ENCODE measurements at regions not wholly inside any gene's neighbourhood (a gene's known extent, or its start where the extent isn't known, plus 50 kb on each side); places are given as distances from the start of the nearest gene placed in this dataset.

GRCh38 chr6:146894624-146895023, 295.9 kb downstream of the ADGB start:
- no peak overlapping the region for H3K27ac ChIP-seq
- intact Hi-C loops (cut with DNase I), result no loop called here
- H3K9ac ChIP-seq (ENCODE audit: low read depth in 2 of 2, low read length in 2 of 2), result no peak overlapping the region
- H3K36me3 ChIP-seq, result no peaks in the 10 kb centered on the region
- DNase-seq, result no peak
- H3K4me1 ChIP-seq, result no peaks in the 10 kb centered on the region
- no peaks in the 10 kb centered on the region for H3K27me3 ChIP-seq
- TF ChIP-seq CTCF (IDR thresholded peaks at IDR 0.05), result no peak
- no peaks in the 10 kb centered on the region for H3K9me3 ChIP-seq
- no peak overlapping the region for H3K4me3 ChIP-seq

- H3K9ac ChIP-seq (ENCODE audit: low read depth in 2 of 2, low read length in 2 of 2), result no peak overlapping the region
- no peak overlapping the region for H3K27ac ChIP-seq
- no peak for TF ChIP-seq CTCF (IDR thresholded peaks at IDR 0.05)
- no peak for DNase-seq
- H3K4me1 ChIP-seq, result no peaks in the 10 kb centered on the region
- no peaks in the 10 kb centered on the region for H3K27me3 ChIP-seq
- H3K36me3 ChIP-seq, result no peaks in the 10 kb centered on the region
- intact Hi-C loops (cut with DNase I), result no loop called here
- H3K4me3 ChIP-seq, result no peak overlapping the region
- no peaks in the 10 kb centered on the region for H3K9me3 ChIP-seq
These were observed 296.5 kb downstream of the ADGB start for GRCh38 chr6:146895101-146895771.

GRCh38 chr6:146895772-146896061, 296.9 kb downstream of the ADGB start:
- intact Hi-C loops (cut with DNase I), result no loop called here
- Histone ChIP-seq H3K36me3 (no peaks in the 10 kb centered on the region), H3K4me3 (no peak overlapping the region), H3K27ac (no peak overlapping the region), H3K4me1 (no peaks in the 10 kb centered on the region), H3K27me3 (no peaks in the 10 kb centered on the region), H3K9ac (ENCODE audit: low read depth in 2 of 2, low read length in 2 of 2) (no peak overlapping the region), H3K9me3 (no peaks in the 10 kb centered on the region)
- no peak for TF ChIP-seq CTCF (IDR thresholded peaks at IDR 0.05)
- DNase-seq, result no peak

- H3K27ac ChIP-seq, result no peak overlapping the region
- H3K9me3 ChIP-seq, result no peaks in the 10 kb centered on the region
- no peak for TF ChIP-seq CTCF (IDR thresholded peaks at IDR 0.05)
- intact Hi-C loops (cut with DNase I), result no loop called here
- H3K36me3 ChIP-seq, result no peaks in the 10 kb centered on the region
- no peak overlapping the region for H3K9ac ChIP-seq (ENCODE audit: low read depth in 2 of 2, low read length in 2 of 2)
- no peaks in the 10 kb centered on the region for H3K27me3 ChIP-seq
- no peak for DNase-seq
- no peaks in the 10 kb centered on the region for H3K4me1 ChIP-seq
- H3K4me3 ChIP-seq, result no peak overlapping the region
These were observed 297.5 kb downstream of the ADGB start for GRCh38 chr6:146896062-146896813.

GRCh38 chr6:146896960-146897701, 298.4 kb downstream of the ADGB start:
- Histone ChIP-seq H3K27ac (no peak overlapping the region), H3K27me3 (no peaks in the 10 kb centered on the region), H3K4me3 (no peak overlapping the region), H3K9ac (ENCODE audit: low read depth in 2 of 2, low read length in 2 of 2) (no peak overlapping the region), H3K4me1 (no peaks in the 10 kb centered on the region), H3K9me3 (no peaks in the 10 kb centered on the region), H3K36me3 (no peaks in the 10 kb centered on the region)
- intact Hi-C loops (cut with DNase I), result no loop called here
- no peak for TF ChIP-seq CTCF (IDR thresholded peaks at IDR 0.05)
- no peak for DNase-seq
